ENCODE measurements at regions not wholly inside any gene's neighbourhood (a gene's known extent, or its start where the extent isn't known, plus 50 kb on each side); places are given as distances from the start of the nearest gene placed in this dataset.

DNA sequence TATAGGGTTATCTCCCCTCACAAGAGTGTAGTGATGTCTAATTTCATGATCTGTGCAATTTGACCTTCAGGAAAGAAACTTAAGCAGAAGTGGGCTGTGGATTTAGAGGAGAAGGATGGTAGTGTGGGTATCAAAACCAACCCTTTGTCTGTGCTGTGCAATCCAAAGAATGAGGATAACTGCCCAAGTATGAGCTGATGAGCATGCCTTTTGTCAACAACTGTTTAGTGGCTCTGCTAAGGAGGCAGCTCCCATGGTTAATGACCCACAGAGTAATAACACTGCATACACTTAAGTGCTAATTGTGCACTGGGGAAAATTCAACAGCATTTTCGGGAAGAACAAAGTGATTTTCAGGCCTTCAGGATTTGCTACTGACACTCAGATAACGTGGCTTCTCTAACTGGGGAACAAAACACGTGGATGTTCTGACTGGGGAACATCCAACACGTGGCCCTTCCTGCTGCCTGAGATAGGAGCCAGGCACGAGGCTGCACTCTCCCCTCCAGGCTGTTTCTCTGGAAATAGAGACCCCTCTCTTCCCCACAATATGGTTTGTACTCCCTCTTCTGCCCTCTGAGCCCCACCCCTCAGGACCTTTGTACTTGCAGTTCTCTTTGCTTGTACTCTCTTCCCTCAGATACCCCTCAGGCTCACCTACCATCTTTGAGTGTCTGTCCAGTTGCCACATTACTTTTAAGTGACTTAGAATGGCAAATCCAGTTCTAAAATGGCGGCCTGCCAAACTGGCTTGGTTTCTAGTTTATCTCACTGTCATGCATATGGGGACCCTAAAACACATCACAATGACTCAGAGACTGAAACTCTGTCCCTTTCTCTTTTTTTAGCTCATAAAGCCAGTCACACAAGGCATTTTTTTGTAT is 234.9 kb upstream of the POU2AF2 start:
- no peaks in the 10 kb centered on the region for H3K9me3 ChIP-seq
- no peaks in the 10 kb centered on the region for H3K27me3 ChIP-seq
- no peaks in the 10 kb centered on the region for H3K4me1 ChIP-seq (ENCODE audit: control insufficient read depth in 1 of 2, insufficient read depth in 1 of 2, low read depth in 1 of 2, low read length in 1 of 2)
- TF ChIP-seq CTCF (IDR thresholded peaks at IDR 0.05), result no peak
- no peak overlapping the region for H3K4me3 ChIP-seq (ENCODE audit: low read depth in 1 of 2, low read length in 1 of 2)
- H3K27ac ChIP-seq, result no peak overlapping the region
- no peaks in the 10 kb centered on the region for H3K36me3 ChIP-seq

DNA sequence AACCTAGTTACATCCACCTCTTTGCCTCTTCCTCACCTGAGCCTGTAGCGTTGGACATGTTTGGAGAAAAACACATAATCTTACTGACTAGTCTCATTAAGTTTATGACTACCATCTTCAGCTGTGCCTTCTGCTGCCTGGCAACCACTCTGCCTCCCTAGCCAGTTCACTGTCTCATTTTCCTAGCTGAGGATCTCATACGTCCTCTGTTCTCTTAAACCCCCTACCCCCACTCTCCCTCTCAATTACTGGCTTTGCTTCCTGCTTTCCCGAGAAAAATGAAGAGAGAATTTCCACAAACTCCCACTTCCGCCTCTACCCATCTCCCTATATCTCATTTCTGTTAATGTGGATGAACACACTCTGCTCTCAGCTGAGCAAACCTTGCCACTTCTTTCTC is 239.3 kb upstream of the POU2AF2 start:
- Histone ChIP-seq H3K4me1 (ENCODE audit: control insufficient read depth in 1 of 2, insufficient read depth in 1 of 2, low read depth in 1 of 2, low read length in 1 of 2) (no peaks in the 10 kb centered on the region), H3K27me3 (no peaks in the 10 kb centered on the region), H3K36me3 (no peaks in the 10 kb centered on the region), H3K4me3 (ENCODE audit: low read depth in 1 of 2, low read length in 1 of 2) (no peak overlapping the region), H3K27ac (no peak overlapping the region), H3K9me3 (no peaks in the 10 kb centered on the region)
- no peak for TF ChIP-seq CTCF (IDR thresholded peaks at IDR 0.05)

- Histone ChIP-seq H3K27me3 (no peaks in the 10 kb centered on the region), H3K4me1 (ENCODE audit: control insufficient read depth in 1 of 2, insufficient read depth in 1 of 2, low read depth in 1 of 2, low read length in 1 of 2) (no peaks in the 10 kb centered on the region), H3K4me3 (ENCODE audit: low read depth in 1 of 2, low read length in 1 of 2) (no peak overlapping the region), H3K27ac (no peak overlapping the region), H3K9me3 (no peaks in the 10 kb centered on the region), H3K36me3 (no peaks in the 10 kb centered on the region)
- no peak for TF ChIP-seq CTCF (IDR thresholded peaks at IDR 0.05)
These were observed 243.4 kb upstream of the POU2AF2 start for GRCh38 chr11:111001986-111002611.

GRCh38 chr11:111001081-111001430 is 244.5 kb upstream of the POU2AF2 start:
- TF ChIP-seq CTCF (IDR thresholded peaks at IDR 0.05), result no peak
- Histone ChIP-seq H3K27me3 (peaks cover 3% of the 10 kb centered on the region), H3K27ac (no peak overlapping the region), H3K36me3 (no peaks in the 10 kb centered on the region), H3K4me1 (ENCODE audit: control insufficient read depth in 1 of 2, insufficient read depth in 1 of 2, low read depth in 1 of 2, low read length in 1 of 2) (no peaks in the 10 kb centered on the region), H3K9me3 (no peaks in the 10 kb centered on the region), H3K4me3 (ENCODE audit: low read depth in 1 of 2, low read length in 1 of 2) (no peak overlapping the region)

DNA sequence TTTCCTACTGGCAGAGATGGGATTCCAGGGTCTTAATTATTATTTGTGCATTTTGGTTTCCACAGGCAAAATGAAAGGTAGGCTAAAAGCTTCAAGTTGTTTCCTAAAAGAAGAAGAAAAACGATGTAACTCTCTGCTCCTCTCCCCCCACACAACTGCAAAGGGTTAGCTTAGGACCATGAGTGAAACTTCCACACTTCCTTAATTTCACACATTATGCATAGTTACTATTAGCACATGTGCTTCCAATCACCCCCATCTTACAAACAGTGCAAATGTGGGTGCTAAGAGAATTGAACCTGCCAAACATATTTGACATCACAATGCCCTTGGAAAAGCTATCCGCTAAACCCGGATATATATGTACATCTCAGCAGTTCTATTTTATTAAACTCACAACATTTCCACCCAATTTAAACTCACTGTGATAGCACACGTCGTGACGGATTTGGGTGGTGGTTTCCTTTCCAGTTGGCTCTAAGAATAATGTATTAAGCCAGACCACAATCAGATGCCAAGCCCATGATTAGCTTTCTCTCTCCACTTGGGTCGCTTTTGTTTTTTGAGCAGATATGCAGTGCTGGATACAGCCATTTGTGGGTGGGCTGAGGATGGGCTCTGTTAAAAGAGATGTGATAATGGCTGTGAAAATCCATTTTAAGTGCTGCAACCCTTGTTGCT is 245.0 kb upstream of the POU2AF2 start:
- H3K27ac ChIP-seq, result no peak overlapping the region
- peaks cover 5% of the 10 kb centered on the region for H3K27me3 ChIP-seq
- H3K36me3 ChIP-seq, result no peaks in the 10 kb centered on the region
- H3K4me1 ChIP-seq (ENCODE audit: control insufficient read depth in 1 of 2, insufficient read depth in 1 of 2, low read depth in 1 of 2, low read length in 1 of 2), result no peaks in the 10 kb centered on the region
- no peak overlapping the region for H3K4me3 ChIP-seq (ENCODE audit: low read depth in 1 of 2, low read length in 1 of 2)
- H3K9me3 ChIP-seq, result no peaks in the 10 kb centered on the region
- no peak for TF ChIP-seq CTCF (IDR thresholded peaks at IDR 0.05)
